ELF-1 (cell line): ENCODE measurements at regions not wholly inside any gene's neighbourhood (a gene's known extent, or its start where the extent isn't known, plus 50 kb on each side); places are given as distances from the start of the nearest gene placed in this dataset.

ENCODE experiments used
- DNase-seq: peaks from one replicate; pipeline ENCODE4 v3.0.0-alpha.2; 2016; ENCODE audit warnings: low read depth, low spot score

GRCh38 chr2:215771241-215771640, 242.1 kb downstream of the MREG start:
- no peak for DNase-seq

- no peak for DNase-seq
Measured at GRCh38 chr2:215770668-215771067, 242.7 kb downstream of the MREG start.

- no peak for DNase-seq
Measured at GRCh38 chr2:215769246-215769645, 244.1 kb downstream of the MREG start.

GRCh38 chr2:215767625-215768024, 245.7 kb downstream of the MREG start:
- no peak for DNase-seq

- no peak for DNase-seq
Measured at GRCh38 chr2:215765729-215766360, 247.5 kb downstream of the MREG start.

- no peak for DNase-seq
Measured at GRCh38 chr2:215764441-215765048, 248.8 kb downstream of the MREG start.

- no peak for DNase-seq
Measured at GRCh38 chr2:215760557-215760956, 252.8 kb downstream of the MREG start.

GRCh38 chr2:215760091-215760490, 253.3 kb downstream of the MREG start:
- no peak for DNase-seq

- no peak for DNase-seq
Measured at GRCh38 chr2:215758691-215759090, 254.7 kb downstream of the MREG start.

- DNase-seq, result no peak
Measured at GRCh38 chr2:215756346-215756730, 257.0 kb downstream of the MREG start.

- DNase-seq, result no peak
Measured at GRCh38 chr2:215755641-215756345, 257.6 kb downstream of the MREG start.

- no peak for DNase-seq
Measured at GRCh38 chr2:215754546-215754945, 258.8 kb downstream of the MREG start.

GRCh38 chr2:215753808-215754207, 259.5 kb downstream of the MREG start:
- no peak for DNase-seq

- DNase-seq, result no peak
Measured at GRCh38 chr2:215752991-215753390, 260.4 kb downstream of the MREG start.

GRCh38 chr2:215752436-215752835, 260.9 kb downstream of the MREG start:
- DNase-seq, result no peak

GRCh38 chr2:215751911-215752272, 261.5 kb downstream of the MREG start:
- no peak for DNase-seq

GRCh38 chr2:215751200-215751910, 262.0 kb downstream of the MREG start:
- DNase-seq, result no peak

GRCh38 chr2:215750763-215751162, 262.6 kb downstream of the MREG start:
- DNase-seq, result no peak

- DNase-seq, result no peak
Measured at GRCh38 chr2:215749092-215749957, 264.0 kb downstream of the MREG start.

- DNase-seq, result no peak
Measured at GRCh38 chr2:215748446-215748845, 264.9 kb downstream of the MREG start.

- no peak for DNase-seq
Measured at GRCh38 chr2:215746887-215747615, 266.3 kb downstream of the MREG start.
